MM.1S (cell line): ENCODE measurements at regions not wholly inside any gene's neighbourhood (a gene's known extent, or its start where the extent isn't known, plus 50 kb on each side); places are given as distances from the start of the nearest gene placed in this dataset.

Source experiments
- DNase-seq: peaks from one replicate; pipeline ENCODE4 v3.0.0-alpha.2; 2015
- H2AFZ ChIP-seq: fragments of 300-600 bp; sonication (generic); 2 replicates; pipeline ENCODE4 v1.6.0; 2016; ENCODE audit warnings: antibody characterized with exemption, low read length
- H3F3A ChIP-seq: fragments of 300-600 bp; sonication (generic); 2 replicates; pipeline ENCODE4 v1.6.1; 2016; ENCODE audit warnings: mild to moderate bottlenecking, antibody characterized with exemption, low read length, moderate library complexity, mixed read lengths; ENCODE audit not compliant: insufficient read depth
- H3K27ac ChIP-seq: fragments of 300-600 bp; sonication (generic); 2 replicates; pipeline ENCODE4 v1.5.1; 2016; ENCODE audit warnings: mild to moderate bottlenecking, low read length
- H3K27me3 ChIP-seq: fragments of 300-600 bp; sonication (generic); replicated peaks from 2 replicates; pipeline ENCODE4 v1.6.0; 2016; ENCODE audit warnings: low read length; ENCODE audit not compliant: insufficient read depth
- H3K36me3 ChIP-seq: fragments of 300-600 bp; sonication (generic); replicated peaks from 2 replicates; pipeline ENCODE4 v1.6.1; 2016; ENCODE audit warnings: mild to moderate bottlenecking, low read length, mixed read lengths; ENCODE audit not compliant: insufficient read depth
- H3K4me1 ChIP-seq: fragments of 300-600 bp; sonication (generic); 2 replicates; pipeline ENCODE4 v1.6.1; 2016; ENCODE audit warnings: low read length, mixed read lengths
- H3K4me2 ChIP-seq: fragments of 300-600 bp; sonication (generic); 2 replicates; pipeline ENCODE4 v1.6.0; 2016; ENCODE audit warnings: low read depth, low read length
- H3K4me3 ChIP-seq: fragments of 300-600 bp; sonication (generic); 2 replicates; pipeline ENCODE4 v1.5.1; 2016; ENCODE audit warnings: low read length, mixed read lengths
- H3K79me2 ChIP-seq: fragments of 300-600 bp; sonication (generic); 2 replicates; pipeline ENCODE4 v1.6.1; 2016; ENCODE audit warnings: mixed run types, low read length, mixed read lengths
- H3K9ac ChIP-seq: fragments of 300-600 bp; sonication (generic); 2 replicates; pipeline ENCODE4 v1.6.1; 2016; ENCODE audit warnings: low read length, mixed read lengths
- H3K9me2 ChIP-seq: fragments of 300-600 bp; sonication (generic); replicated peaks from 2 replicates; pipeline ENCODE4 v1.6.1; 2016; ENCODE audit warnings: mild to moderate bottlenecking, low read length, mixed read lengths; ENCODE audit not compliant: insufficient read depth
- H3K9me3 ChIP-seq: fragments of 300-600 bp; sonication (generic); replicated peaks from 2 replicates; pipeline ENCODE4 v1.6.1; 2016; ENCODE audit warnings: mild to moderate bottlenecking, low read length, mixed read lengths; ENCODE audit not compliant: insufficient read depth
- H4K20me1 ChIP-seq: fragments of 300-600 bp; sonication (generic); 2 replicates; pipeline ENCODE4 v1.6.1; 2016; ENCODE audit warnings: mild to moderate bottlenecking, low read length, moderate library complexity, mixed read lengths; ENCODE audit not compliant: insufficient read depth
- EZH2 ChIP-seq: fragments of 300-600 bp; sonication (generic); optimal IDR thresholded peaks from 2 replicates; pipeline ENCODE3; 2017; ENCODE audit warnings: low read depth, mild to moderate bottlenecking, antibody characterized with exemption, low read length, mixed read lengths
- EZH2phosphoT487 ChIP-seq: fragments of 300-600 bp; sonication (generic); IDR thresholded peaks from 2 replicates; pipeline ENCODE4 v1.6.1; 2018; ENCODE audit warnings: antibody characterized with exemption, low read length
- TF ChIP-seq, protein P1 (sequence below): fragments of 300-600 bp; sonication (generic); IDR thresholded peaks from 2 replicates; pipeline ENCODE4 v1.5.1; 2016; ENCODE audit warnings: antibody characterized with exemption, low read length, mixed read lengths

DNA sequence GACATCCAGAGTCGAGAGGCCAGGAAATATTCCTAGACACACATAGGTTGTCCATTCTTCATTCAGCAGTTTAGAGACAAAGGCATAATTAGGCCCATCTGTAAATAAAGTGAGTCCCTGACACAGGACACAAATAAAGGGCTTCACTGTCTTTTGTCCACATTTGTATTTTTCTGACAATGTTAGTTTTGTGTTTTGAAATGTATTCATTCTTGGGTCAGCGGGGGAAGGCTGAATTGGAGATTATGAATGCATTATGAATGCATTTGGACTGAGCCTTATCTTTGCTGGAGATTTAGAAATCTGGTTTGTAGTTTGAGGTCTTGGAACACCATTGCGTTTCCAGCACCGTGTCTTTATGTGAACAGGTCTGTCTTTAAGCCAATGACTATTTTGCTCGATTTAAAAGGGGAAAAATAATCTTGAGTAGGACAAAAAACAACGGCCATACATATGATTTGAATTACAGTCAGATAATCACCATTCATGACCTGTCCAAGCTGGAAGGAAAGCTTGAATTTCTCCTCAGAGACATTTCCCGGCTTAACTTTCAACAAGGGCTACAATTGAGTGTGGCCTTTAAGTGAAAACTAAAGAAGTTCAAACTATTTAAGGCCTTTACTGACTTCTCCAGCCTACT, 334.8 kb downstream of the WDR11 start:
- Histone ChIP-seq H3K9ac (no peak overlapping the region), H3K27me3 (no peaks in the 10 kb centered on the region), H3K79me2 (no peaks in the 10 kb centered on the region), H3K4me3 (no peak overlapping the region), H3K9me2 (no peaks in the 10 kb centered on the region), H3K4me1 (no peaks in the 10 kb centered on the region), H3K36me3 (no peaks in the 10 kb centered on the region), H3K4me2 (no peak overlapping the region), H2AFZ (no peak overlapping the region), H3K27ac (no peak overlapping the region), H4K20me1 (no peaks in the 10 kb centered on the region), H3K9me3 (no peaks in the 10 kb centered on the region), H3F3A (no peaks in the 10 kb centered on the region)
- TF ChIP-seq, protein P1, sequence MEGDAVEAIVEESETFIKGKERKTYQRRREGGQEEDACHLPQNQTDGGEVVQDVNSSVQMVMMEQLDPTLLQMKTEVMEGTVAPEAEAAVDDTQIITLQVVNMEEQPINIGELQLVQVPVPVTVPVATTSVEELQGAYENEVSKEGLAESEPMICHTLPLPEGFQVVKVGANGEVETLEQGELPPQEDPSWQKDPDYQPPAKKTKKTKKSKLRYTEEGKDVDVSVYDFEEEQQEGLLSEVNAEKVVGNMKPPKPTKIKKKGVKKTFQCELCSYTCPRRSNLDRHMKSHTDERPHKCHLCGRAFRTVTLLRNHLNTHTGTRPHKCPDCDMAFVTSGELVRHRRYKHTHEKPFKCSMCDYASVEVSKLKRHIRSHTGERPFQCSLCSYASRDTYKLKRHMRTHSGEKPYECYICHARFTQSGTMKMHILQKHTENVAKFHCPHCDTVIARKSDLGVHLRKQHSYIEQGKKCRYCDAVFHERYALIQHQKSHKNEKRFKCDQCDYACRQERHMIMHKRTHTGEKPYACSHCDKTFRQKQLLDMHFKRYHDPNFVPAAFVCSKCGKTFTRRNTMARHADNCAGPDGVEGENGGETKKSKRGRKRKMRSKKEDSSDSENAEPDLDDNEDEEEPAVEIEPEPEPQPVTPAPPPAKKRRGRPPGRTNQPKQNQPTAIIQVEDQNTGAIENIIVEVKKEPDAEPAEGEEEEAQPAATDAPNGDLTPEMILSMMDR: no peak
- TF ChIP-seq EZH2phosphoT487: no peak
- no peak for TF ChIP-seq EZH2
- DNase-seq: no peak

DNA sequence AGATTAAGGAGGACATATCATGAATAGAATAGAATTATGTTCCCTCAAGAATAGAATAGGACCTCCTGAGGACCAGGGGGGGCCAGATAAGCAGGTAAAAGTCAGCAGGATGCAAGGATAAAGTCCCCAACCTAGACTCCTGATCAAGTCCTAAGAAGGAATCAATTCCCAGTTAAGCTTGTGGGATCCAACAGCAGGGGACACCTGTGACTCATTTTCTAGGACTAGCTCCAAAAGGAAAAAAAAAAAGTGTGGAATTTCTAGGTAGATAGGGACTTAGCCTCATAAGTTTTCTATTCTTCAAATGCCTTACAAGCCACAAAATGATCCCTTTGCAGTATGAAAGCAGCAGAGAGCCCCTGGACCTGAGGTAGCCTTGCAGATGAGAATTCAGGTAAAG, 336.2 kb downstream of the WDR11 start:
- Histone ChIP-seq H3K27me3 (no peaks in the 10 kb centered on the region), H2AFZ (no peak overlapping the region), H3K79me2 (no peaks in the 10 kb centered on the region), H3K9me2 (no peaks in the 10 kb centered on the region), H3F3A (no peaks in the 10 kb centered on the region), H3K4me3 (no peak overlapping the region), H3K4me2 (no peak overlapping the region), H3K36me3 (no peaks in the 10 kb centered on the region), H3K27ac (no peak overlapping the region), H3K4me1 (no peaks in the 10 kb centered on the region), H3K9me3 (no peaks in the 10 kb centered on the region), H3K9ac (no peak overlapping the region), H4K20me1 (no peaks in the 10 kb centered on the region)
- DNase-seq: no peak
- TF ChIP-seq EZH2phosphoT487: no peak
- TF ChIP-seq EZH2: no peak
- TF ChIP-seq, protein P1: no peak

DNA sequence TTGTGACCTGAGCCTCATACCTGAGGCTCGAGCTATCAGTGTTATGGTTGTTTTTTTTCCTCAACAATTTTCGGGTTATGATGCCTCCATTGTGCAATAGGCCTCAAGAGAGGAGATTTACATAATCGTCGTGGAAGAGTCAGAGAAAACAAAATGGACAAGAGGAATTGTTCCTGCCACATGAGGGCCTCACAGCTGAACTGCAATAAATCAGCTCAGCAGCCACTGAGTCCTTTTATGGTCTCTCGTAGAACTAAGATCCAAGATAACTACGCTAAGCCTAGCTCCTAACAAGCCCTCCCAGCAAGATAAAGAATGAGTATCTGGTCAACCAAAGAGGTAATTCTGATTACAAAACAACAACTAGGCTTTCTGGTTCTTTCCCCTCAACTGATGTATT, 336.8 kb downstream of the WDR11 start:
- TF ChIP-seq, protein P1: no peak
- no peak for TF ChIP-seq EZH2
- TF ChIP-seq EZH2phosphoT487: no peak
- no peak for DNase-seq
- no peaks in the 10 kb centered on the region for H3K79me2 ChIP-seq

More for the DNA sequence above, 336.8 kb downstream of the WDR11 start:
- Histone ChIP-seq H3F3A (no peaks in the 10 kb centered on the region), H3K9me2 (no peaks in the 10 kb centered on the region), H2AFZ (no peak overlapping the region), H4K20me1 (no peaks in the 10 kb centered on the region), H3K4me2 (no peak overlapping the region), H3K4me3 (no peak overlapping the region), H3K36me3 (no peaks in the 10 kb centered on the region), H3K9ac (no peak overlapping the region), H3K27me3 (no peaks in the 10 kb centered on the region), H3K27ac (no peak overlapping the region), H3K4me1 (no peaks in the 10 kb centered on the region), H3K9me3 (no peaks in the 10 kb centered on the region)
